WTC11 (cell line): ENCODE measurements at regions not wholly inside any gene's neighbourhood (a gene's known extent, or its start where the extent isn't known, plus 50 kb on each side); places are given as distances from the start of the nearest gene placed in this dataset.

Source experiments
- ATAC-seq: fragments of 200-7000 bp; cut with Tn5 transposase; 2 replicates; pipeline ENCODE4 v1.10.0; 2021; ENCODE audit warnings: mild to moderate bottlenecking, moderate library complexity
- CTCF ChIA-PET: fragments of 300-600 bp; sonication (Branson Sonifier 250); formaldehyde crosslinking; loops from one replicate; lab custom pipeline; 2021; ENCODE audit warnings: antibody characterized with exemption; lab: Charles Lee
- POLR2A ChIA-PET: fragments of 350-600 bp; sonication (Branson Sonifier 250); formaldehyde crosslinking; loops from one replicate; lab custom pipeline; 2021; ENCODE audit warnings: antibody characterized with exemption; lab: Charles Lee
- DNase-seq: peaks from one replicate; pipeline ENCODE4 v3.0.0; 2021; ENCODE audit warnings: low spot score
- H3K27ac Mint-ChIP-seq: 2 replicates; pipeline ENCODE4 v1.8.0; 2021; ENCODE audit warnings: mixed read lengths
- H3K27me3 Mint-ChIP-seq: 2 replicates; pipeline ENCODE4 v1.8.0; 2021; ENCODE audit warnings: low read depth, mild to moderate bottlenecking, moderate library complexity, mixed read lengths
- H3K36me3 Mint-ChIP-seq: 2 replicates; pipeline ENCODE4 v1.8.0; 2021; ENCODE audit warnings: mixed read lengths
- H3K4me1 Mint-ChIP-seq: 2 replicates; pipeline ENCODE4 v1.8.0; 2022; ENCODE audit warnings: mixed read lengths
- H3K4me3 Mint-ChIP-seq: 2 replicates; pipeline ENCODE4 v1.8.0; 2021; ENCODE audit warnings: mild to moderate bottlenecking, moderate library complexity, mixed read lengths
- H3K9me3 Mint-ChIP-seq: 2 replicates; pipeline ENCODE4 v1.8.0; 2021; ENCODE audit warnings: mixed read lengths
- CREM ChIP-seq: sonication (generic); formaldehyde crosslinking; IDR thresholded peaks from 2 replicates; pipeline ENCODE4 v1.8.1; 2022; ENCODE audit warnings: mild to moderate bottlenecking, missing genetic modification reagents, moderate library complexity
- ELF4 ChIP-seq: sonication (generic); formaldehyde crosslinking; IDR thresholded peaks from 2 replicates; pipeline ENCODE4 v1.8.1; 2022; ENCODE audit warnings: low read depth, mild to moderate bottlenecking, moderate library complexity, missing genetic modification reagents
- GABPB1 ChIP-seq: sonication (generic); formaldehyde crosslinking; IDR thresholded peaks from 2 replicates; pipeline ENCODE4 v1.8.1; 2023; ENCODE audit warnings: mild to moderate bottlenecking, missing genetic modification reagents
- GTF2I ChIP-seq: fragments of 250-450 bp; sonication (Bioruptor Pico); conservative IDR thresholded peaks from 2 replicates; pipeline ENCODE4 v1.4.0; 2021; ENCODE audit warnings: mild to moderate bottlenecking
- MXD4 ChIP-seq: fragments of 250-450 bp; sonication (Bioruptor Pico); IDR thresholded peaks from 2 replicates; pipeline ENCODE4 v1.8.0; 2021; ENCODE audit warnings: mild to moderate bottlenecking, moderate library complexity, borderline replicate concordance
- MYBL2 ChIP-seq: sonication (generic); formaldehyde crosslinking; IDR thresholded peaks from 2 replicates; pipeline ENCODE4 v1.8.1; 2023; ENCODE audit warnings: mild to moderate bottlenecking, moderate library complexity, missing genetic modification reagents
- NFYB ChIP-seq: sonication (generic); formaldehyde crosslinking; conservative IDR thresholded peaks from 2 replicates; pipeline ENCODE4 v1.8.0; 2022; ENCODE audit warnings: low read depth, missing genetic modification reagents
- NR1H2 ChIP-seq: sonication (generic); formaldehyde crosslinking; IDR thresholded peaks from 2 replicates; pipeline ENCODE4 v1.9.0; 2021; ENCODE audit warnings: mild to moderate bottlenecking, moderate library complexity, missing genetic modification reagents
- NR3C1 ChIP-seq: sonication (generic); formaldehyde crosslinking; conservative IDR thresholded peaks from 2 replicates; pipeline ENCODE4 v1.8.1; 2023; ENCODE audit warnings: low read depth, mild to moderate bottlenecking, missing genetic modification reagents
- SMAD3 ChIP-seq: sonication (generic); formaldehyde crosslinking; IDR thresholded peaks from 2 replicates; pipeline ENCODE4 v1.8.0; 2022; ENCODE audit warnings: missing genetic modification reagents, mild to moderate bottlenecking, borderline replicate concordance
- ZNF396 ChIP-seq: fragments of 250-450 bp; sonication (Bioruptor Pico); IDR thresholded peaks from 2 replicates; pipeline ENCODE4 v1.8.0; 2021; ENCODE audit warnings: mild to moderate bottlenecking, moderate library complexity, borderline replicate concordance
- TF ChIP-seq, protein P1 (sequence below): sonication (generic); formaldehyde crosslinking; IDR thresholded peaks from 2 replicates; pipeline ENCODE4 v1.8.0; 2022; ENCODE audit warnings: mild to moderate bottlenecking, missing genetic modification reagents
- TF ChIP-seq, protein P2 (sequence below): sonication (generic); formaldehyde crosslinking; IDR thresholded peaks from 2 replicates; pipeline ENCODE4 v1.8.0; 2022; ENCODE audit warnings: mild to moderate bottlenecking, missing genetic modification reagents
- TF ChIP-seq, protein P3 (sequence below): sonication (generic); formaldehyde crosslinking; IDR thresholded peaks from 2 replicates; pipeline ENCODE4 v1.8.1; 2023; ENCODE audit warnings: mild to moderate bottlenecking, missing genetic modification reagents
- TF ChIP-seq, protein P4 (sequence below): sonication (generic); formaldehyde crosslinking; IDR thresholded peaks from 2 replicates; pipeline ENCODE4 v1.8.1; 2023; ENCODE audit warnings: mild to moderate bottlenecking, missing genetic modification reagents, moderate library complexity
- TF ChIP-seq, protein P5 (sequence below): sonication (generic); formaldehyde crosslinking; conservative IDR thresholded peaks from 2 replicates; pipeline ENCODE4 v1.8.1; 2023; ENCODE audit warnings: mild to moderate bottlenecking, low read depth, missing genetic modification reagents, moderate library complexity
- TF ChIP-seq, protein P6 (sequence below): sonication (generic); formaldehyde crosslinking; IDR thresholded peaks from 2 replicates; pipeline ENCODE4 v1.8.0; 2022; ENCODE audit warnings: mild to moderate bottlenecking, missing genetic modification reagents
- TF ChIP-seq, protein P7 (sequence below): sonication (generic); formaldehyde crosslinking; IDR thresholded peaks from 2 replicates; pipeline ENCODE4 v1.8.1; 2023; ENCODE audit warnings: mild to moderate bottlenecking, missing genetic modification reagents, moderate library complexity
- TF ChIP-seq, protein P8 (sequence below): sonication (generic); formaldehyde crosslinking; IDR thresholded peaks from 2 replicates; pipeline ENCODE4 v1.8.0; 2022; ENCODE audit warnings: mild to moderate bottlenecking, missing genetic modification reagents

DNA sequence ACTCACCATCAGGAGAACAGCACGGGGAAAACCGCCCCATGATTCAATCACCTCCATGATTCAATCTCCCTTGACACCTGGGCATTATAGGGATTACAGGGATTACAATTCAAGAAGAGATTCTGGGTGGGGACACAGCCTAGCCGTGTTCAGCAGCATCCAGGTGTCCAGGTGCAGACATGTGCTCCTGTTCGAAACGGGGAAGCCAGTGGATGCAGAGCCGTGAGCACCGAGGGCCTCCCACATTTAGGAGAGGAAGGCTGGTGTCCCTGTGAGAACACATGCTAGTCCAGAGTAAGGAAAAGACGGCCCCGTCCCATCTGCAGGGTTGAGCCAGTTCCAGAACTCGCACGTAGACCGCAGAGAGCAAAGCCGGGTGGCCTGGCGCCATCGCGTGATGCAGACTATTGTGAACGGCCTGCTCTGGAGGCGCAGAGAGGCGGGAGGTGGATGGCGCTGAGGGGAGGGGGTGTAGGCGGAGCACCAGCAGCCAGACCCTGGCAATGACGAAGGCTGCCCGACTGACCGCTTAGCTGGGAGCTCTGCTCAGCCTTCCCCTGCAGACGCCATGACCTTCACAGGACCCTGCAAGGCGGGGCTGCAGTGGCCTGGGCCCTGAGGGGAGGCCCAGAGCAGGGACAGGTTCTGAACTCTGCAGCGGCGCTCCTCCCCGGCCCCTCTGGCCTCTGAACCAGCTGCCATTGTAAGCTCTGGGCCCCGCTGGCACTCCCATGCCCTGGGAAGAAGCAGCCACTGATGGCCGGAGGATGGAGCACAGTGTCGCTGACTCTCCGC, 141.6 kb upstream of the TCERG1L start:
- peak; percentile 25 for DNase-seq
- Mint-ChIP-seq H3K9me3 (peaks cover 56% of the 10 kb centered on the region), H3K27me3 (peaks cover 6% of the 10 kb centered on the region), H3K36me3 (peaks cover 48% of the 10 kb centered on the region), H3K27ac (no peak overlapping the region), H3K4me3 (no peak overlapping the region), H3K4me1 (0 out of 2 replicates have a peak, but pooled peaks cover 10% of the 10 kb centered on the region)
- ChIA-PET POLR2A (no interaction called here), CTCF (interaction anchor here (0.7 to 1.9 kb wide), 24 partner anchors 13 to 436 kb away, joined by 3 to 10 read pairs (median 4); no protein-coding TSS in a partner anchor)
- peak; percentile 71 for ATAC-seq
- no peak for TF ChIP-seq NFYB
- TF ChIP-seq, protein P1, sequence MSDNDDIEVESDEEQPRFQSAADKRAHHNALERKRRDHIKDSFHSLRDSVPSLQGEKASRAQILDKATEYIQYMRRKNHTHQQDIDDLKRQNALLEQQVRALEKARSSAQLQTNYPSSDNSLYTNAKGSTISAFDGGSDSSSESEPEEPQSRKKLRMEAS (CRISPR knock-in tag), result peak; percentile 53; the same call in 1 of the 2 replicates
- TF ChIP-seq SMAD3 (CRISPR knock-in tag), result no peak
- TF ChIP-seq, all 79 proteins: peak for 1

DNA sequence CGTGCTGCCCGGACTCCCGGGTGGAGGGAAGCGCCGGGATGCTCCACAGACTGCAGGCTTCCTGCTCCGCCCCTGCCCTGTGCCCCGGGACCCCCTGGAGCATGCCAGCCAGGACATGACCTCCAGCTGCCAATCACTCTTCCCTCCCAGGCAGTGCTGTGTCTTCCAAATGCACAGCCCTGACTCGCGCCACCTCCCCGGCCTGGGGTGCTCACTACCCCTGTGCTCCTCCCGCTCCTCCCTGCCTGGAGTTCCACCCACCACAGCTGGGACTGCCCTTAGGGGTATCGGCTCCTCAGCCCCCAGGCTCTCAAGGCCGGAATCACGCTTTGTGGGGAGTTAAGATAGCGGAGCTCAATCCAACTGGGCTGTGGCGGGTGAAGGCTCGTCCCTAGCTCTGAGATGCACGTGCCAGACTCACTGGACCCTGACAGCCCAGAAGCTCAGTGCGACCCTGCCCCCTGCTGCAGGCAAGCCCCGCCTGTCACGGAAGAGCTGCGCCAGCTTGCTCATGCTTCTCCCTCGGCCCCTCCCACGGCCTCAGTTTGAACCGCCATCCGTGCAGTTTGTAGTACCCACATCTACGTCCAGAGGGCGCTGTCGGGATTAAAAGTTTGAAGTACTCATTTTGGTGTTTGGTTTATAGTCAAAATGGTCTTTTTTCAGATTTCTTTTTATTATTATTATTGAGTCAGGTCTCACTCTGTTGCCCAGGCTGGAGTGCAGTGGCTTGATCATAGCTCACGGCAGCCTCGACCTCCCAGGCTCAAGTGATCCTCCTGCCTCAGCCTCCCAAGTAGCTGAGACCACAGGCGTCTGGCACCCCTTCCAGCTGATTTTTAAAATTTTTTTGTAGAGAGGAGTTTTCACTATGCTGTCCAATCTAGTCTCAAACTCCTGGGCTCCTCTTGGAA, 142.5 kb upstream of the TCERG1L start:
- H3K27me3 Mint-ChIP-seq, result peaks cover 6% of the 10 kb centered on the region
- POLR2A ChIA-PET, result no interaction called here
- peak; percentile 81 for DNase-seq
- peak; percentile 85 for ATAC-seq
- peaks cover 63% of the 10 kb centered on the region for H3K9me3 Mint-ChIP-seq
- peaks cover 46% of the 10 kb centered on the region for H3K36me3 Mint-ChIP-seq
- H3K27ac Mint-ChIP-seq, result no peak overlapping the region
- peak overlapping the region; percentile 48 for H3K4me3 Mint-ChIP-seq
- CTCF ChIA-PET, result interaction anchor here (0.6 to 1.9 kb wide), 34 partner anchors 9 to 543 kb away, joined by 3 to 10 read pairs (median 4); no protein-coding TSS in a partner anchor
- 0 out of 2 replicates have a peak, but pooled peaks cover 10% of the 10 kb centered on the region for H3K4me1 Mint-ChIP-seq
- TF ChIP-seq, protein P2, sequence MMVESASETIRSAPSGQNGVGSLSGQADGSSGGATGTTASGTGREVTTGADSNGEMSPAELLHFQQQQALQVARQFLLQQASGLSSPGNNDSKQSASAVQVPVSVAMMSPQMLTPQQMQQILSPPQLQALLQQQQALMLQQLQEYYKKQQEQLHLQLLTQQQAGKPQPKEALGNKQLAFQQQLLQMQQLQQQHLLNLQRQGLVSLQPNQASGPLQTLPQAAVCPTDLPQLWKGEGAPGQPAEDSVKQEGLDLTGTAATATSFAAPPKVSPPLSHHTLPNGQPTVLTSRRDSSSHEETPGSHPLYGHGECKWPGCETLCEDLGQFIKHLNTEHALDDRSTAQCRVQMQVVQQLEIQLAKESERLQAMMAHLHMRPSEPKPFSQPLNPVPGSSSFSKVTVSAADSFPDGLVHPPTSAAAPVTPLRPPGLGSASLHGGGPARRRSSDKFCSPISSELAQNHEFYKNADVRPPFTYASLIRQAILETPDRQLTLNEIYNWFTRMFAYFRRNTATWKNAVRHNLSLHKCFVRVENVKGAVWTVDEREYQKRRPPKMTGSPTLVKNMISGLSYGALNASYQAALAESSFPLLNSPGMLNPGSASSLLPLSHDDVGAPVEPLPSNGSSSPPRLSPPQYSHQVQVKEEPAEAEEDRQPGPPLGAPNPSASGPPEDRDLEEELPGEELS (CRISPR knock-in tag), result no peak
- TF ChIP-seq, protein P3, sequence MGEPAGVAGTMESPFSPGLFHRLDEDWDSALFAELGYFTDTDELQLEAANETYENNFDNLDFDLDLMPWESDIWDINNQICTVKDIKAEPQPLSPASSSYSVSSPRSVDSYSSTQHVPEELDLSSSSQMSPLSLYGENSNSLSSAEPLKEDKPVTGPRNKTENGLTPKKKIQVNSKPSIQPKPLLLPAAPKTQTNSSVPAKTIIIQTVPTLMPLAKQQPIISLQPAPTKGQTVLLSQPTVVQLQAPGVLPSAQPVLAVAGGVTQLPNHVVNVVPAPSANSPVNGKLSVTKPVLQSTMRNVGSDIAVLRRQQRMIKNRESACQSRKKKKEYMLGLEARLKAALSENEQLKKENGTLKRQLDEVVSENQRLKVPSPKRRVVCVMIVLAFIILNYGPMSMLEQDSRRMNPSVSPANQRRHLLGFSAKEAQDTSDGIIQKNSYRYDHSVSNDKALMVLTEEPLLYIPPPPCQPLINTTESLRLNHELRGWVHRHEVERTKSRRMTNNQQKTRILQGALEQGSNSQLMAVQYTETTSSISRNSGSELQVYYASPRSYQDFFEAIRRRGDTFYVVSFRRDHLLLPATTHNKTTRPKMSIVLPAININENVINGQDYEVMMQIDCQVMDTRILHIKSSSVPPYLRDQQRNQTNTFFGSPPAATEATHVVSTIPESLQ (CRISPR knock-in tag), result no peak
- TF ChIP-seq, protein P4, sequence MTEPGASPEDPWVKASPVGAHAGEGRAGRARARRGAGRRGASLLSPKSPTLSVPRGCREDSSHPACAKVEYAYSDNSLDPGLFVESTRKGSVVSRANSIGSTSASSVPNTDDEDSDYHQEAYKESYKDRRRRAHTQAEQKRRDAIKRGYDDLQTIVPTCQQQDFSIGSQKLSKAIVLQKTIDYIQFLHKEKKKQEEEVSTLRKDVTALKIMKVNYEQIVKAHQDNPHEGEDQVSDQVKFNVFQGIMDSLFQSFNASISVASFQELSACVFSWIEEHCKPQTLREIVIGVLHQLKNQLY (CRISPR knock-in tag), result no peak
- TF ChIP-seq, protein P1 (CRISPR knock-in tag), result peak; percentile 32; the same call in 1 of the 2 replicates
- TF ChIP-seq GTF2I (CRISPR knock-in tag) (no peak), CREM (CRISPR knock-in tag) (no peak), NR1H2 (no peak), NR3C1 (CRISPR knock-in tag) (no peak), GABPB1 (CRISPR knock-in tag) (no peak), ELF4 (no peak), MYBL2 (CRISPR knock-in tag) (no peak), MXD4 (no peak), ZNF396 (no peak)
- TF ChIP-seq, protein P5, sequence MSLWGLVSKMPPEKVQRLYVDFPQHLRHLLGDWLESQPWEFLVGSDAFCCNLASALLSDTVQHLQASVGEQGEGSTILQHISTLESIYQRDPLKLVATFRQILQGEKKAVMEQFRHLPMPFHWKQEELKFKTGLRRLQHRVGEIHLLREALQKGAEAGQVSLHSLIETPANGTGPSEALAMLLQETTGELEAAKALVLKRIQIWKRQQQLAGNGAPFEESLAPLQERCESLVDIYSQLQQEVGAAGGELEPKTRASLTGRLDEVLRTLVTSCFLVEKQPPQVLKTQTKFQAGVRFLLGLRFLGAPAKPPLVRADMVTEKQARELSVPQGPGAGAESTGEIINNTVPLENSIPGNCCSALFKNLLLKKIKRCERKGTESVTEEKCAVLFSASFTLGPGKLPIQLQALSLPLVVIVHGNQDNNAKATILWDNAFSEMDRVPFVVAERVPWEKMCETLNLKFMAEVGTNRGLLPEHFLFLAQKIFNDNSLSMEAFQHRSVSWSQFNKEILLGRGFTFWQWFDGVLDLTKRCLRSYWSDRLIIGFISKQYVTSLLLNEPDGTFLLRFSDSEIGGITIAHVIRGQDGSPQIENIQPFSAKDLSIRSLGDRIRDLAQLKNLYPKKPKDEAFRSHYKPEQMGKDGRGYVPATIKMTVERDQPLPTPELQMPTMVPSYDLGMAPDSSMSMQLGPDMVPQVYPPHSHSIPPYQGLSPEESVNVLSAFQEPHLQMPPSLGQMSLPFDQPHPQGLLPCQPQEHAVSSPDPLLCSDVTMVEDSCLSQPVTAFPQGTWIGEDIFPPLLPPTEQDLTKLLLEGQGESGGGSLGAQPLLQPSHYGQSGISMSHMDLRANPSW, result no peak
- TF ChIP-seq, protein P6, sequence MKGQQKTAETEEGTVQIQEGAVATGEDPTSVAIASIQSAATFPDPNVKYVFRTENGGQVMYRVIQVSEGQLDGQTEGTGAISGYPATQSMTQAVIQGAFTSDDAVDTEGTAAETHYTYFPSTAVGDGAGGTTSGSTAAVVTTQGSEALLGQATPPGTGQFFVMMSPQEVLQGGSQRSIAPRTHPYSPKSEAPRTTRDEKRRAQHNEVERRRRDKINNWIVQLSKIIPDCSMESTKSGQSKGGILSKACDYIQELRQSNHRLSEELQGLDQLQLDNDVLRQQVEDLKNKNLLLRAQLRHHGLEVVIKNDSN (CRISPR knock-in tag), result no peak
- TF ChIP-seq, protein P7, sequence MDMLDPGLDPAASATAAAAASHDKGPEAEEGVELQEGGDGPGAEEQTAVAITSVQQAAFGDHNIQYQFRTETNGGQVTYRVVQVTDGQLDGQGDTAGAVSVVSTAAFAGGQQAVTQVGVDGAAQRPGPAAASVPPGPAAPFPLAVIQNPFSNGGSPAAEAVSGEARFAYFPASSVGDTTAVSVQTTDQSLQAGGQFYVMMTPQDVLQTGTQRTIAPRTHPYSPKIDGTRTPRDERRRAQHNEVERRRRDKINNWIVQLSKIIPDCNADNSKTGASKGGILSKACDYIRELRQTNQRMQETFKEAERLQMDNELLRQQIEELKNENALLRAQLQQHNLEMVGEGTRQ, result no peak
- TF ChIP-seq, protein P8, sequence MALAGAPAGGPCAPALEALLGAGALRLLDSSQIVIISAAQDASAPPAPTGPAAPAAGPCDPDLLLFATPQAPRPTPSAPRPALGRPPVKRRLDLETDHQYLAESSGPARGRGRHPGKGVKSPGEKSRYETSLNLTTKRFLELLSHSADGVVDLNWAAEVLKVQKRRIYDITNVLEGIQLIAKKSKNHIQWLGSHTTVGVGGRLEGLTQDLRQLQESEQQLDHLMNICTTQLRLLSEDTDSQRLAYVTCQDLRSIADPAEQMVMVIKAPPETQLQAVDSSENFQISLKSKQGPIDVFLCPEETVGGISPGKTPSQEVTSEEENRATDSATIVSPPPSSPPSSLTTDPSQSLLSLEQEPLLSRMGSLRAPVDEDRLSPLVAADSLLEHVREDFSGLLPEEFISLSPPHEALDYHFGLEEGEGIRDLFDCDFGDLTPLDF (CRISPR knock-in tag), result no peak
